HG03342 (cell line): ENCODE measurements at regions not wholly inside any gene's neighbourhood (a gene's known extent, or its start where the extent isn't known, plus 50 kb on each side); places are given as distances from the start of the nearest gene placed in this dataset.
"Not testable (repeated sequence)": the region's sequence is repeated elsewhere in the genome, so short reads cannot be mapped to it uniquely, and the experiment has no call there.

Source experiments
- ATAC-seq: cut with Tn5 transposase; IDR thresholded peaks from one replicate; pipeline ENCODE4 v1.9.1; 2021; ENCODE audit warnings: mild to moderate bottlenecking, moderate library complexity; ENCODE audit not compliant: unreplicated experiment

GRCh38 chr12:131635491-131636122 lies 75.3 kb upstream of the SFSWAP start:
- no peak for ATAC-seq

GRCh38 chr12:131636266-131636665 lies 74.6 kb upstream of the SFSWAP start:
- ATAC-seq: no peak

GRCh38 chr12:131636940-131637750 lies 73.7 kb upstream of the SFSWAP start:
- ATAC-seq: no peak

- no peak for ATAC-seq
Observed at GRCh38 chr12:131637986-131638385, 72.9 kb upstream of the SFSWAP start.

GRCh38 chr12:131639270-131639940 lies 71.5 kb upstream of the SFSWAP start:
- no peak for ATAC-seq

GRCh38 chr12:131640525-131640924 lies 70.4 kb upstream of the SFSWAP start:
- no peak for ATAC-seq

- ATAC-seq: no peak
Observed at GRCh38 chr12:131641315-131641714, 69.6 kb upstream of the SFSWAP start.

- ATAC-seq: no peak
Observed at GRCh38 chr12:131642101-131642540, 68.8 kb upstream of the SFSWAP start.

GRCh38 chr12:131642771-131643170 lies 68.1 kb upstream of the SFSWAP start:
- ATAC-seq: no peak

- ATAC-seq: no peak
Observed at GRCh38 chr12:131643631-131644452, 67.0 kb upstream of the SFSWAP start.

GRCh38 chr12:131644481-131644880 lies 66.4 kb upstream of the SFSWAP start:
- ATAC-seq: no peak

GRCh38 chr12:131644917-131645316 lies 66.0 kb upstream of the SFSWAP start:
- ATAC-seq: not testable (repeated sequence)

- not testable (repeated sequence) for ATAC-seq
Observed at GRCh38 chr12:131645557-131645956, 65.3 kb upstream of the SFSWAP start.

GRCh38 chr12:131646444-131646843 lies 64.4 kb upstream of the SFSWAP start:
- ATAC-seq: not testable (repeated sequence)

- no peak for ATAC-seq
Observed at GRCh38 chr12:131647667-131648066, 63.2 kb upstream of the SFSWAP start.

- not testable (repeated sequence) for ATAC-seq
Observed at GRCh38 chr12:131655469-131656174, 55.3 kb upstream of the SFSWAP start.

GRCh38 chr12:131656796-131657195 lies 54.1 kb upstream of the SFSWAP start:
- ATAC-seq: not testable (repeated sequence)

GRCh38 chr12:131658605-131659004 lies 52.3 kb upstream of the SFSWAP start:
- not testable (repeated sequence) for ATAC-seq

GRCh38 chr12:131659484-131659883 lies 51.4 kb upstream of the SFSWAP start:
- ATAC-seq: not testable (repeated sequence)

- not testable (repeated sequence) for ATAC-seq
Observed at GRCh38 chr12:131659976-131660375, 50.9 kb upstream of the SFSWAP start.
